Progenitor cell of endocrine pancreas (in vitro differentiated cells): ENCODE measurements at regions not wholly inside any gene's neighbourhood (a gene's known extent, or its start where the extent isn't known, plus 50 kb on each side); places are given as distances from the start of the nearest gene placed in this dataset.

Experiments
- DNase-seq: peaks from one replicate; pipeline ENCODE4 v3.0.0; 2021; ENCODE audit warnings: low spot score; ENCODE audit not compliant: unreplicated experiment
- H3K27ac Mint-ChIP-seq: 2 replicates; pipeline ENCODE4 v1.8.0; 2021; ENCODE audit warnings: mild to moderate bottlenecking, moderate library complexity, mixed read lengths
- H3K27me3 Mint-ChIP-seq: 2 replicates; pipeline ENCODE4 v1.8.0; 2021; ENCODE audit warnings: mixed read lengths
- H3K36me3 Mint-ChIP-seq: 2 replicates; pipeline ENCODE4 v1.8.0; 2022; ENCODE audit warnings: mixed read lengths; ENCODE audit not compliant: insufficient read depth
- H3K4me1 Mint-ChIP-seq: 2 replicates; pipeline ENCODE4 v1.8.0; 2021; ENCODE audit warnings: low read depth, mixed read lengths
- H3K4me3 Mint-ChIP-seq: 2 replicates; pipeline ENCODE4 v1.8.0; 2021; ENCODE audit warnings: low read depth, mild to moderate bottlenecking, moderate library complexity, mixed read lengths
- H3K9me3 Mint-ChIP-seq: 2 replicates; pipeline ENCODE4 v1.8.0; 2021; ENCODE audit warnings: low read depth, mixed read lengths
- CTCF ChIP-seq: fragments of 200-600 bp; sonication (generic); IDR thresholded peaks from one replicate; pipeline ENCODE4 v1.5.0; 2021; ENCODE audit warnings: antibody characterized with exemption, mild to moderate bottlenecking; ENCODE audit not compliant: unreplicated experiment

- Mint-ChIP-seq H3K9me3 (peaks cover 4% of the 10 kb centered on the region), H3K4me1 (no peaks in the 10 kb centered on the region), H3K36me3 (no peaks in the 10 kb centered on the region), H3K27me3 (peaks cover 11% of the 10 kb centered on the region), H3K4me3 (no peak overlapping the region), H3K27ac (no peak overlapping the region)
- DNase-seq: no peak
- no peak for TF ChIP-seq CTCF
These were observed 1233.3 kb downstream of the TBC1D22A start for GRCh38 chr22:47995718-47996117.

- Mint-ChIP-seq H3K4me1 (no peaks in the 10 kb centered on the region), H3K27me3 (peaks cover 11% of the 10 kb centered on the region), H3K9me3 (peaks cover 4% of the 10 kb centered on the region), H3K27ac (no peak overlapping the region), H3K36me3 (no peaks in the 10 kb centered on the region), H3K4me3 (no peak overlapping the region)
- no peak for TF ChIP-seq CTCF
- no peak for DNase-seq
These were observed 1232.8 kb downstream of the TBC1D22A start for GRCh38 chr22:47995264-47995627.

- H3K36me3 Mint-ChIP-seq: no peaks in the 10 kb centered on the region
- no peak overlapping the region for H3K4me3 Mint-ChIP-seq
- H3K27ac Mint-ChIP-seq: no peak overlapping the region
- peaks cover 11% of the 10 kb centered on the region for H3K27me3 Mint-ChIP-seq
- no peak for DNase-seq
- H3K9me3 Mint-ChIP-seq: peaks cover 5% of the 10 kb centered on the region
- no peaks in the 10 kb centered on the region for H3K4me1 Mint-ChIP-seq
- TF ChIP-seq CTCF: no peak
These were observed 1232.3 kb downstream of the TBC1D22A start for GRCh38 chr22:47994601-47995263.

- Mint-ChIP-seq H3K27me3 (peaks cover 11% of the 10 kb centered on the region), H3K27ac (no peak overlapping the region), H3K4me3 (no peak overlapping the region), H3K4me1 (no peaks in the 10 kb centered on the region), H3K9me3 (peaks cover 9% of the 10 kb centered on the region), H3K36me3 (no peaks in the 10 kb centered on the region)
- no peak for DNase-seq
- TF ChIP-seq CTCF: no peak
These were observed 1231.6 kb downstream of the TBC1D22A start for GRCh38 chr22:47994045-47994444.

- TF ChIP-seq CTCF: no peak
These were observed 1228.0 kb downstream of the TBC1D22A start for GRCh38 chr22:47990481-47990880.

More at GRCh38 chr22:47990481-47990880, 1228.0 kb downstream of the TBC1D22A start:
- Mint-ChIP-seq H3K27ac (no peak overlapping the region), H3K9me3 (peaks cover 36% of the 10 kb centered on the region), H3K4me1 (no peaks in the 10 kb centered on the region), H3K36me3 (no peaks in the 10 kb centered on the region), H3K4me3 (no peak overlapping the region), H3K27me3 (peaks cover 3% of the 10 kb centered on the region)
- no peak for DNase-seq
